Ascending aorta (tissue), 2 donors: ENCODE measurements at regions not wholly inside any gene's neighbourhood (a gene's known extent, or its start where the extent isn't known, plus 50 kb on each side); places are given as distances from the start of the nearest gene placed in this dataset.

Source experiments
- DNase-seq, 2 donors: peaks; one replicate each; pipeline ENCODE4 v3.0.0-alpha.2; 2019; ENCODE audit warnings: low spot score in 2 of 2
- H3K27ac ChIP-seq, 2 donors: fragments of 200-600 bp; sonication (generic); one replicate each; pipeline ENCODE4 v1.5.1; 2016 to 2017; ENCODE audit warnings: mild to moderate bottlenecking in 1 of 2
- H3K27me3 ChIP-seq: fragments of 200-600 bp; sonication (generic); one replicate; pipeline ENCODE4 v1.5.1; 2017
- H3K36me3 ChIP-seq, 2 donors: fragments of 200-600 bp; sonication (generic); one replicate each; pipeline ENCODE4 v1.5.1; 2016
- H3K4me1 ChIP-seq, 2 donors: fragments of 200-600 bp; sonication (generic); one replicate each; pipeline ENCODE4 v1.5.1; 2016 to 2017; ENCODE audit warnings: mild to moderate bottlenecking in 1 of 2
- H3K4me3 ChIP-seq, 2 donors: fragments of 200-600 bp; sonication (generic); one replicate each; pipeline ENCODE4 v1.5.1; 2016 to 2017; ENCODE audit warnings: mild to moderate bottlenecking in 1 of 2
- H3K9me3 ChIP-seq, 2 donors: fragments of 200-600 bp; sonication (generic); one replicate each; pipeline ENCODE4 v1.5.1; 2016
- CTCF ChIP-seq, 3 experiments: fragments of 200-600 bp in 2 of 3; fragments of 450-650 bp in 1 of 3; sonication (generic) in 2 of 3; IDR thresholded peaks; one replicate each; pipeline ENCODE4 v1.5.1; 2016 to 2019; ENCODE audit warnings: antibody characterized with exemption in 3 of 3, mild to moderate bottlenecking in 1 of 3, moderate library complexity in 1 of 3
- intact Hi-C: fragments of 100-400 bp; cut with DNase I; formaldehyde crosslinking; loops from one replicate; pipeline ENCODE4 v1.15.1; 2023

GRCh38 chr13:32887617-32888016, 128.6 kb upstream of the KL start:
- intact Hi-C loops = no loop called here
- H3K4me1 ChIP-seq = peaks cover 0 to 8% of the 10 kb centered on the region in 2 donors
- no peaks in the 10 kb centered on the region for H3K27me3 ChIP-seq
- no peak for TF ChIP-seq CTCF (IDR thresholded peaks at IDR 0.05)
- no peaks in the 10 kb centered on the region for H3K36me3 ChIP-seq
- no peak overlapping the region for H3K4me3 ChIP-seq
- no peak for DNase-seq
- H3K27ac ChIP-seq = no peak overlapping the region
- no peaks in the 10 kb centered on the region for H3K9me3 ChIP-seq

DNA sequence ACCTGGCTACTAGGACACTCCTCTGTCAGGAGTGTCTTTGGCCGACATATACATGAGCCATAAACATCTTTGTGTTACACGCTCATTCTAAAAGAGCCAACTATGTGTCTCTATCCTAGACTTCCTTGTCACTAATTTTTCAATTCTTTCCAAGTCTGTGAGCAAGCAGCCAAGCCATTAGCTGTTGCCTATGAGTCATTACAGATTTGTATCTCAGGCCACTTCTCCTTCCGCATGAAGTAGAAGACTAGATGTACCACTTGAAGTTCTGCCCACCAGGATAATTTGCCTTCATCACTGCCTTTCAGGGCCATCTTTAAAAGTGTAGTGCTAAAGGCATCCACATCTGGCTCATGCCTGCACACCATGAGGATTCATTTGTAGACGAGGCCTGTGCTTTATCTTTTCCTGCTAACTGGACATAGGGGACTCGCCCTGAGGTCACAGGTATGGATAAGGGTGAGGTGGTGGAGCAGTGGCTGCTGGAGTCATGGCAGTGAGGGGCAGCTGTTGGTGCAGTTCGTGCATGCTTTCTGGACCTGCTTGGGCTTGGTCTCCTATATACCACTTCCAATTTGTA, 126.1 kb upstream of the KL start:
- intact Hi-C loops = no loop called here
- DNase-seq = no peak
- Histone ChIP-seq H3K4me1 (no peaks in the 10 kb centered on the region), H3K9me3 (no peaks in the 10 kb centered on the region), H3K27ac (no peak overlapping the region), H3K36me3 (no peaks in the 10 kb centered on the region), H3K27me3 (no peaks in the 10 kb centered on the region), H3K4me3 (no peak overlapping the region)
- TF ChIP-seq CTCF (IDR thresholded peaks at IDR 0.05) = no peak

- no peaks in the 10 kb centered on the region for H3K27me3 ChIP-seq
- H3K4me3 ChIP-seq = no peak overlapping the region
- intact Hi-C loops = no loop called here
- no peaks in the 10 kb centered on the region for H3K36me3 ChIP-seq
- H3K27ac ChIP-seq = no peak overlapping the region
- no peak for DNase-seq
- TF ChIP-seq CTCF (IDR thresholded peaks at IDR 0.05) = no peak
- H3K9me3 ChIP-seq = no peaks in the 10 kb centered on the region
- H3K4me1 ChIP-seq = no peaks in the 10 kb centered on the region
Observed at GRCh38 chr13:32893176-32893575, 123.0 kb upstream of the KL start.

DNA sequence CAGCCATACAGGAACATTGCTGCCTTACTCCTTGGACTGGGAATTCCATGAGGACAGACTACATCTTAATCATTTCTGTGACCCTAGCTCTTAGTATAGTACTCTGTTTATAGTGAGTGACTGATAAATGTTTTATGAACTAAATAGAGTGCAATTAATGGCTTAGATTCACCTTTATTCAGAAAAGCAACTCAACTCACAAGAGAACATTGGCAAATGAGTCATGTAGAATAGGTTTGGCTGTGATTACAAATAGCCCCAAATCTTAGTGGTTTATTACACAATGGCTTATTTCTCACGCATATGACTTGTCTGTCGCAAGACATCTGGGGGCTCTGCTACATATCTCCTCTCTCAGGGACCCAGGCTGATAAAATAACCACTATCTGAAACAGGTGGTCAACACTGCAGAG, 121.6 kb upstream of the KL start:
- H3K27ac ChIP-seq = no peak overlapping the region
- DNase-seq = no peak
- H3K4me3 ChIP-seq = no peak overlapping the region
- H3K4me1 ChIP-seq = no peaks in the 10 kb centered on the region
- H3K36me3 ChIP-seq = no peaks in the 10 kb centered on the region
- no peaks in the 10 kb centered on the region for H3K27me3 ChIP-seq
- TF ChIP-seq CTCF (IDR thresholded peaks at IDR 0.05) = no peak
- intact Hi-C loops = no loop called here
- H3K9me3 ChIP-seq = no peaks in the 10 kb centered on the region

- intact Hi-C loops = no loop called here
- no peak for DNase-seq
- Histone ChIP-seq H3K27ac (no peak overlapping the region), H3K4me1 (no peaks in the 10 kb centered on the region), H3K27me3 (no peaks in the 10 kb centered on the region), H3K36me3 (no peaks in the 10 kb centered on the region), H3K9me3 (no peaks in the 10 kb centered on the region), H3K4me3 (no peak overlapping the region)
- no peak for TF ChIP-seq CTCF (IDR thresholded peaks at IDR 0.05)
Observed at GRCh38 chr13:32895296-32895695, 120.9 kb upstream of the KL start.

- H3K4me1 ChIP-seq = no peaks in the 10 kb centered on the region
- no peak for DNase-seq
- no peaks in the 10 kb centered on the region for H3K9me3 ChIP-seq
- no peak for TF ChIP-seq CTCF (IDR thresholded peaks at IDR 0.05)
- H3K27me3 ChIP-seq = no peaks in the 10 kb centered on the region
- H3K4me3 ChIP-seq = no peak overlapping the region
- no peaks in the 10 kb centered on the region for H3K36me3 ChIP-seq
- intact Hi-C loops = no loop called here
- no peak overlapping the region for H3K27ac ChIP-seq
Observed at GRCh38 chr13:32897296-32897695, 118.9 kb upstream of the KL start.
